Esophagus muscularis mucosa (tissue), 4 donors: ENCODE measurements at regions not wholly inside any gene's neighbourhood (a gene's known extent, or its start where the extent isn't known, plus 50 kb on each side); places are given as distances from the start of the nearest gene placed in this dataset.

ENCODE experiments used
- DNase-seq: peaks from one replicate; pipeline ENCODE4 v3.0.0-alpha.2; 2017; ENCODE audit errors: extremely low spot score
- H3K27ac ChIP-seq, 4 donors: fragments of 200-600 bp; sonication (generic); replicated peaks in 1 of 4; 1 replicate in 3 of 4; 2 replicates in 1 of 4; pipeline ENCODE4 v1.5.1; 2016 to 2019; ENCODE audit warnings: mild to moderate bottlenecking in 1 of 4
- H3K27me3 ChIP-seq, 4 donors: fragments of 200-600 bp; sonication (generic); one replicate each; pipeline versions ENCODE4 v1.5.1 to v1.6.0; 2016 to 2019
- H3K36me3 ChIP-seq, 4 donors: fragments of 200-600 bp; sonication (generic); one replicate each; pipeline ENCODE4 v1.5.1; 2016 to 2019
- H3K4me1 ChIP-seq, 4 donors: fragments of 200-600 bp; sonication (generic); one replicate each; pipeline ENCODE4 v1.5.1; 2016 to 2019
- H3K4me3 ChIP-seq, 4 donors: fragments of 200-600 bp; sonication (generic); 1 replicate in 2 of 4; 2 replicates in 2 of 4; pipeline ENCODE4 v1.5.1; 2016 to 2019; ENCODE audit warnings: mild to moderate bottlenecking in 4 of 4, moderate library complexity in 1 of 4
- H3K9me3 ChIP-seq, 4 donors: fragments of 200-600 bp; sonication (generic); 1 replicate in 3 of 4; 2 replicates in 1 of 4; pipeline ENCODE4 v1.5.1; 2016 to 2019
- CTCF ChIP-seq, 3 experiments: fragments of 200-600 bp in 2 of 3; fragments of 450-650 bp in 1 of 3; sonication (generic) in 2 of 3; IDR thresholded peaks; one replicate each; pipeline ENCODE4 v1.5.1; 2017 to 2019; ENCODE audit warnings: antibody characterized with exemption in 3 of 3, mild to moderate bottlenecking in 2 of 3, moderate library complexity in 1 of 3
- EP300 ChIP-seq: sonication (generic); formaldehyde crosslinking; IDR thresholded peaks from one replicate; pipeline ENCODE4 v1.6.1; 2017; ENCODE audit warnings: antibody characterized with exemption
- POLR2A ChIP-seq: fragments of 450-650 bp; IDR thresholded peaks from one replicate; pipeline ENCODE4 v1.6.1; 2017; ENCODE audit warnings: antibody characterized with exemption, moderate library complexity, mild to moderate bottlenecking, low read depth
- POLR2AphosphoS5 ChIP-seq, 2 donors: sonication (generic); formaldehyde crosslinking; IDR thresholded peaks; one replicate each; pipeline ENCODE4 v1.6.1; 2017; ENCODE audit warnings: antibody characterized with exemption in 2 of 2
- WGBS: methylation state at CpG from one replicate; pipeline ENCODE4 v1.1.5; 2018; 5-methylcytosine and 5-hydroxymethylcytosine counted together
- intact Hi-C: fragments of 100-400 bp; cut with DNase I; formaldehyde crosslinking; loops from one replicate; pipeline ENCODE4 v1.15.1; 2023

- Histone ChIP-seq H3K36me3 (no peaks in the 10 kb centered on the region), H3K27ac (no peak overlapping the region), H3K4me1 (no peaks in the 10 kb centered on the region), H3K4me3 (no peak overlapping the region), H3K27me3 (no peaks in the 10 kb centered on the region), H3K9me3 (peaks cover 0 to 2% (median 0%) of the 10 kb centered on the region in 4 donors)
- intact Hi-C loops, result no loop called here
- TF ChIP-seq POLR2AphosphoS5 (IDR thresholded peaks at IDR 0.05), result no peak
- TF ChIP-seq POLR2A, result no peak
- no peak for TF ChIP-seq CTCF (IDR thresholded peaks at IDR 0.05)
- no peak for TF ChIP-seq EP300
- no peak for DNase-seq
These were observed 907.8 kb downstream of the ROBO2 start for GRCh38 chr3:77947671-77948070.

- intact Hi-C loops, result no loop called here
- H3K9me3 ChIP-seq, result peaks cover 0 to 4% (median 0%) of the 10 kb centered on the region in 4 donors
- DNase-seq, result no peak
- no peaks in the 10 kb centered on the region for H3K36me3 ChIP-seq
- H3K27ac ChIP-seq, result no peak overlapping the region
- H3K4me3 ChIP-seq, result no peak overlapping the region
- no peaks in the 10 kb centered on the region for H3K27me3 ChIP-seq
- 66% methylated on average over 1 of the region's 1 CpG for WGBS
- no peak for TF ChIP-seq POLR2AphosphoS5 (IDR thresholded peaks at IDR 0.05)
- TF ChIP-seq CTCF (IDR thresholded peaks at IDR 0.05), result no peak
- TF ChIP-seq POLR2A, result no peak
- TF ChIP-seq EP300, result no peak
- H3K4me1 ChIP-seq, result no peaks in the 10 kb centered on the region
These were observed 927.7 kb downstream of the ROBO2 start for GRCh38 chr3:77967621-77968020.

GRCh38 chr3:77976079-77976478, 936.2 kb downstream of the ROBO2 start:
- Histone ChIP-seq H3K4me1 (no peaks in the 10 kb centered on the region), H3K36me3 (no peaks in the 10 kb centered on the region), H3K27me3 (no peaks in the 10 kb centered on the region), H3K4me3 (no peak overlapping the region), H3K27ac (no peak overlapping the region), H3K9me3 (peaks cover 0 to 4% (median 0%) of the 10 kb centered on the region in 4 donors)
- intact Hi-C loops, result no loop called here
- DNase-seq, result no peak
- TF ChIP-seq CTCF (IDR thresholded peaks at IDR 0.05) (no peak), POLR2A (no peak)

- 73% methylated on average over 3 of the region's 4 CpGs for WGBS
These were observed 963.2 kb downstream of the ROBO2 start for GRCh38 chr3:78003090-78003489.

More at GRCh38 chr3:78003090-78003489, 963.2 kb downstream of the ROBO2 start:
- DNase-seq, result no peak
- H3K9me3 ChIP-seq, result peaks cover 0 to 22% (median 3%) of the 10 kb centered on the region in 4 donors
- H3K27me3 ChIP-seq, result no peaks in the 10 kb centered on the region
- no peaks in the 10 kb centered on the region for H3K4me1 ChIP-seq
- intact Hi-C loops, result no loop called here
- H3K4me3 ChIP-seq, result no peak overlapping the region
- no peak overlapping the region for H3K27ac ChIP-seq
- TF ChIP-seq EP300, result no peak
- TF ChIP-seq POLR2A, result no peak
- TF ChIP-seq CTCF (IDR thresholded peaks at IDR 0.05), result no peak
- TF ChIP-seq POLR2AphosphoS5 (IDR thresholded peaks at IDR 0.05), result no peak
- H3K36me3 ChIP-seq, result no peaks in the 10 kb centered on the region
